NCI-H2171 treated with DMSO at 0.1 percent for 48 hours (cell line): ENCODE measurements at regions not wholly inside any gene's neighbourhood (a gene's known extent, or its start where the extent isn't known, plus 50 kb on each side); places are given as distances from the start of the nearest gene placed in this dataset.

Source experiments
- DNase-seq: peaks from one replicate; lab custom pipeline; 2025; lab: John Stamatoyannopoulos, UW

DNA sequence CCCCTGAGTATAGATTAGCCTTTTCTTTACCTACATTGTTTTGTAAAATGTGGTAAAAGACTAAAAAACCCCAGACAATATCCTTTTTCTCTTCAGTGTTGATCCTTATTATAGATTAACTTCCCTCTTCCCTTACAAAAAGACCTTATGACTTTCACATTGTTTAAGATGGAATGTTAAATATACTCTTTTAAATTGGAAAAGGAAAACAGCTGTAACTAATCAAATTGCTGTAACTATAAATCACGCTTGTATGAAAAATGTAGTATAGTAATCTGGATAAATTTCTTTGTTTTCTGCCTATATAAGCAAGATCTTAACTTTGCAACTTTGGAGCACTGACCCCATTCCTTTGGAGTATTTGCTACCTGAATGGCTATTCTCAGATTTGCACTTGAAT lies 383.1 kb downstream of the FAM170A start:
- no peak for DNase-seq

- no peak for DNase-seq
Measured at GRCh38 chr5:120014535-120014934, 385.2 kb downstream of the FAM170A start.

GRCh38 chr5:120016717-120017382 lies 387.5 kb downstream of the FAM170A start:
- no peak for DNase-seq

- DNase-seq, result no peak
Measured at GRCh38 chr5:120017513-120017912, 388.2 kb downstream of the FAM170A start.

DNA sequence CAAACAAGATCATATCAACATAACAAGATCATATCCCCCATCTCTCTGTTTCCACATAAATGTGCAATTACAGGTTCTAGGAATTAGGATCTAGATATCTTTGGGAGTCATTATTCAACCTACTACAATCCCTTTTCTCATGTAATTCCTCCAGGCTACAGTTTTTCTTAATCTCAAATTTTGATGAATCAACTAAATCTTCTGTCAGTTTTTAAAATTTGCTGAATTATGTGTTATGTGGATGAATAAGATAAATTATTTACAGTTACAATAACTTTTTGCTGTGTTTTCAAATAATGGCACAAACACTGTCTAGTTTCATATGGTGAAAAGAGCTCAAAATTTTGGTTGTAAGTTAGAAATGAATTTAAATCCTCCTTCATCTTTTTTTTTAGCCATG lies 405.8 kb downstream of the FAM170A start:
- DNase-seq, result no peak

DNA sequence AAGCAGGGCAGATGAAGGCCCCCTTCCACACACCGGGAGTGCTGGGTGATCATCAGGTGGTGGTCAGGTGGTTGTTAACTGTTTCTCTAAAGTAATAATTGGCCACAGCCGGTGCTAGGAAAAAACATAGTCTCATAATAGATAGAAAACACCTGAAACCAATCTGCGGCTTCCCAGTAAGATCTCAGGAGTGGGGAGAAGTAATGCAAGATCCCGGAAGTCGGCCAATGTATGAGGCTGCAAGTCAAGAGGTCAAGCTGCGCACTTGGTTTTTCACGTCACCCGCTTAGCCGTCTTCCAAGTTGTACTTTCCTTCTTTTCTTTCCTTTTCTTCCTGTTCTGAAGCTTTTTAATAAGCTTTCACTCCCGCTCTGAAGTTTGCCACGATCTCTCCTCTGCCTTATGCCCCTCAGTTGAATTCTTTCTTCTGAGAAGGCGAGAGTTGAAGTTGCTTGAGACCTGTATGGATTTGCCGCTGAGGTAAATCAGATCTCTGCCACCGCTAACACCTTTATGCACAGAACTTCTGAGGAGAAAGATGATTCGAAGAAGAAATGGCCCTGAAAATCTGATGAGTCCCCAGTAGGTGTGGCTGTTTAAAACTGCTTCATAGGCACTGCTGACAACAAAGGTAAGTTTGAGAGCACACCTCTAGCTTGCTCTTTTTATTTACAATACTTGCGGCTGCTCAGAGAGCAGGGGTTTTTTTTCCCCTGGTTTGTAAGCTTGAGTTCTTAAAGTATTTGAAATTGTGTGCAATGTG lies 406.6 kb downstream of the FAM170A start:
- no peak for DNase-seq

- DNase-seq, result no peak
Measured at GRCh38 chr5:120037451-120037850, 408.1 kb downstream of the FAM170A start.

GRCh38 chr5:120039111-120039510 lies 409.8 kb downstream of the FAM170A start:
- no peak for DNase-seq

DNA sequence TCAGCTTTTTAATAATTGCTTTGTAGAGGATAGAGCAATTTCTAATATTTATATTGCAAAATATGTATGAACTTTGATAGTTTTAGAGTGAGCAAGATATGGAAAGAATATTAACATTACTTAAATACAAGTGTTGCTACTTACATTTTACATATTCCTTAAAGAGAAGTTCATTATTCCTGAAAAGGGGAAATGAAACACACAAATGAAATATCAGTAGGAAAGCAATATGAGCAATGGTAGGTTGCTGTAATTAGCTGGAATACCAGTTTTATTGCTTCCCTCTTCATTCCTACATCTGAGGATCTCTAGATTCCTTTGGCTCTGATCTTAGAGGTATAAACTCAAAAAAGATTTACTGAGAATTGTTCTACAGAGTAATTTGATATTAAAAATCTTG lies 414.1 kb downstream of the FAM170A start:
- no peak for DNase-seq

GRCh38 chr5:120052916-120053828 lies 410.9 kb upstream of the PRR16 start:
- DNase-seq, result no peak

DNA sequence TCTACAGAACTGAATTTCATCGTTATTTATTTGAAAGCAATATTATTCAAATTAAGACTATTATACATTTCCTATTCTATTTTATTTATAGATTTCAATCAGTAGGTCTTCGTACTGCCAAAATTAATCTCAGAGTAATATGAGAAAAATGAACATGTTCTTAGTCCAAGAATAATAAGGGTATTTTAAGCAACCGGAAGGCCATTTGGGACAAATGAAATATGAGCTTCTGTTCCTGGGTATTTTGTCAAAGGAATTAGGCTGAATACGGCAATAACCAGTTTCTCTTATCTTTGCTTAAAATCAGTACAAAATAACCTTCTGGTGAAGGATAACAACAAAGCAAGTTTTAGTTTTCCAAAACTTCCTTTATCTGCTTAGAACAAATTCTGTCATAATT lies 410.3 kb upstream of the PRR16 start:
- DNase-seq, result no peak

DNA sequence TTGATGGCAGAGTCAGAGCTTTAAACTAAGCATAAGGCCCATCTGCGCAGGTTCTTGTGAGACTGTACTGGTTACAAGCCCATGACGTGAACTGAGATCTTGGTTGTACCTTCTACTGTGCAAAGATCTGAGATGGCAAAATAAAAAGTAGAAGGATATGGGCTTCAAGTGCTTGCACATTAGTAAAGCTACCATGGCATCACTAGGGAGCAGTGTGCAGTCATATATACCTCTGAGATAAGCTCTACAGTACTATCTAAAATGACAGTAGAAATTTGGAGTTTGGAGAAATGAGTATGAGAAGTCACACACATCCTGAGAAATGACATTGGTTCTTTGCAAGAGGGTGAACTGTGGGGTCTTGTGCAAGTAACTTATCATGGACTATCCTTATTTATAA lies 408.2 kb upstream of the PRR16 start:
- no peak for DNase-seq

GRCh38 chr5:120062515-120062917 lies 401.6 kb upstream of the PRR16 start:
- no peak for DNase-seq

DNA sequence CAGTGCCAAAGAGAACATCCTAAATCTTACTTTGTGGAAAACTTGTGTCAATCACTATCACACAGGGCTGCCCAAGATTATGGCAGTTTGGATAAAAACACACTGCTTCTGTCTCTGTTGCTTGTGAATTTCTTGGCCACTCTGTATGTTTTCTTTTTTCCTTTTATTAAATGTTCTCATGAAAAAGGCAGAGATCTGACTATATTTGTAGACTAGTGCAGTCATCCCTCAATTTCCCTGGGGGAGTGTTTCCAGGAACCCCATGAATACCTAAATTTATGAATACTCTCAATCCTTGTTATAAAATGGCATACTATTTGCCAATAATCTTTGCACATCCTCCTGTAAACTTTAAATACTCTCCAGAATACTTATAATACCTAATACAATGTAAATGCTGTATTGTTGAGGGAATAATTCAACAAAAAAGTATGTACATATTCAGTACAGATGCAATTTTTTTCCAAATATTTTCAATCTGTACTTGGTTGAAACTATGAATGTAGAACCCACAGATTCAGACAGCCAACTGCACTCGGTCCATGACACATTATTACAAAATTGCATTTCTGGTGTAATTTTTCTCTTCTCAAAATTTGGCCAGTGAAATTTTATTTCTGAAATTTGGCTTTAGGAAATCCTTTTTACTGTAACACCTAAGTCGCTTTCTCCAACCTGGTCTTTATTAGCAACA lies 391.9 kb upstream of the PRR16 start:
- no peak for DNase-seq

DNA sequence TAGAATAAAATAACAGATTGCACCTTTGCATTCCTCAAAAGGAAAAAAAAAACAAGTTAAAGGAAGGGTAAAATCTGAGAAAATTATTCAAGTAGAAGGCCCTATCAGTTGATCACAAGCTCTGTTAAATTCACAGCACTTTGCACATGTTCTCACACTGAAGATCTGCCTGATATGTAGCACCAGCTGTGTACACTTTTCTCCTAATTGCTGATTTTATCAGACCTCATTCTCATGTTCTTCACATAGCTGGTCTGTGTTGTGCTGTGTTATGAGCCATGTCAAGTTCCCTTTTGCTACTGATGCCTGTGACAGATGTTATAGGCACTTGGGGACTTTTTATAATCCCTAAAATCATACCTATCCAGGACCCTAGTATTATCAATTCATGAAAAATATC lies 390.4 kb upstream of the PRR16 start:
- no peak for DNase-seq

DNA sequence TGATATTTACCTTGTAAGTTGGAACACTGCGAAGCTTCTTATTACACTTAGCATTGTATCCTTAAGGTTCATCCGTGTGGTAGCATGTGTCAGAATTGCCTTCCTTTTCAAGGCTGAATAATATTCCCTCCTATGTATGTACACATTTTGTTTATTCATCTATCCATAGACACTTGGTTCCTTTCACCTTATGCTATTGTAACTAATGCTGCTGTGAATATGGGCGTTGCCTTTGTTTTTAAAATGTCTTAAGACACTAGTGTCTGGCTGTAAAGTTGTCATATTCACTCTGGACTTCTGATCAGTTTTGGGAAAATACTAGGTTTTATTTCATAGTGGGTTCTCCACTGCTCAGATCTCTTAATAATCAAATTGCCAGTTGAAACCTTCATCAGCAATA lies 383.3 kb upstream of the PRR16 start:
- no peak for DNase-seq

- no peak for DNase-seq
Measured at GRCh38 chr5:120082316-120083068, 381.6 kb upstream of the PRR16 start.

- DNase-seq, result no peak
Measured at GRCh38 chr5:120083851-120084542, 380.1 kb upstream of the PRR16 start.

GRCh38 chr5:120084543-120084870 lies 379.6 kb upstream of the PRR16 start:
- no peak for DNase-seq

DNA sequence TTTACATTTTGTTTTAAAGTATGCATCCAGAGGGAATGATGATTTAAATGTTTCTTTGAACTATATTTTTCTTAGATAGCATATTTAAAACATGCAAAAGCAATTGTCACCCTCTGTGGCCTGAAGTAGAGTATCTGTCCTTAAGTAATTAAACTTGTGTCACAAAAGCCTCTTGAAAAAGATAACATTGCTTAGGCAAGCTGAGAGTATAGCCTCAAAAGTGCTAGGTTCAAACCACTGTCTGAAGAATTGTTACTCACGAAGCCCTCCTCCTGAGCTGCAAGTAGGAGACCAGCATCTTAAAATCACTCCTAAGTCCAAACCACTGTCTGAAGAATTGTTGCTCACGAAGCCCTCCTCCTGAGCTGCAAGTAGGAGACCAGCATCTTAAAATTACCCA lies 378.0 kb upstream of the PRR16 start:
- DNase-seq, result no peak

- no peak for DNase-seq
Measured at GRCh38 chr5:120088412-120088811, 375.7 kb upstream of the PRR16 start.
